NCI-H2081 (cell line): ENCODE measurements at regions not wholly inside any gene's neighbourhood (a gene's known extent, or its start where the extent isn't known, plus 50 kb on each side); places are given as distances from the start of the nearest gene placed in this dataset.

Source experiments
- DNase-seq, 2 experiments: peaks; one replicate each; lab custom pipeline; 2025; lab: John Stamatoyannopoulos, UW

GRCh38 chr2:60321816-60322215 lies 231.6 kb downstream of the BCL11A start:
- no peak for DNase-seq

GRCh38 chr2:60320724-60321123 lies 232.7 kb downstream of the BCL11A start:
- no peak for DNase-seq

GRCh38 chr2:60319031-60319547 lies 234.4 kb downstream of the BCL11A start:
- no peak for DNase-seq

GRCh38 chr2:60318544-60318943 lies 234.9 kb downstream of the BCL11A start:
- no peak for DNase-seq

DNA sequence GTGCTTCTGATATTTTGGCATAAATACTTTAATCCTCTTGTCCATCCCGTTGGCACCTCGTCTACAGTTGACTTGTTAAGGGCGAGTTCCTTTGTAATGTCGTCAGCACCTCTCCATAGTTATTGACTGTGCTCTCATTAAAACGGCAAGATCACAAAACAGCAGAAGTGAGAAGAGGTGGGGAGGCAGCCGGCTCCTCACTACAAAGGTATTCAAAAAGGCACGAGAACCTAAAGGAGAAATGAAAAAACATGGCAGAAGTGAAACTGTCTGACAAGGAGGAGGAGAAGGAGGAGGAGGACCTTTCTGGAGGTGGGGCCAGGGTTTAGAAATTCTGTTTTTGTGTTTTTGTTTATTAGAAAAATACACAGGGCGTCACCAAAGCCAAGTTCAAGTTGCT lies 235.6 kb downstream of the BCL11A start:
- DNase-seq = no peak

DNA sequence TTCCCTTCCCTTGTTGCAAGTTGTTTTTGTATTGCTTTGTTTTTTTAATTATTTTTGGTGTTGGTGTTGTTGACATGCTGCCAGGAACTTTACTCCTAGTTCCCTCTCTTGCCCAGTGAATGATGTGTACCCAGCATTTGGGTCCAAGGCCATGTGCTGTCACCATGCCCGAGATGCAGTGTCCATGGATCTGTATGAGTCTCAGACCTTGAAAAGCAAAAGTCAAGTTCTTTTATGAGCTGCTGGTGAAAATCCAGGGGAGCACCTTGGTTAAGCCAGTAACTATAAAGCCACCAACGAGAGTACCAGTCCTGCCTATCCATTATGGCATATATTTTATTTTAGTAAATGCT lies 236.4 kb downstream of the BCL11A start:
- DNase-seq = no peak

GRCh38 chr2:60316381-60317033 lies 236.9 kb downstream of the BCL11A start:
- DNase-seq = no peak

DNA sequence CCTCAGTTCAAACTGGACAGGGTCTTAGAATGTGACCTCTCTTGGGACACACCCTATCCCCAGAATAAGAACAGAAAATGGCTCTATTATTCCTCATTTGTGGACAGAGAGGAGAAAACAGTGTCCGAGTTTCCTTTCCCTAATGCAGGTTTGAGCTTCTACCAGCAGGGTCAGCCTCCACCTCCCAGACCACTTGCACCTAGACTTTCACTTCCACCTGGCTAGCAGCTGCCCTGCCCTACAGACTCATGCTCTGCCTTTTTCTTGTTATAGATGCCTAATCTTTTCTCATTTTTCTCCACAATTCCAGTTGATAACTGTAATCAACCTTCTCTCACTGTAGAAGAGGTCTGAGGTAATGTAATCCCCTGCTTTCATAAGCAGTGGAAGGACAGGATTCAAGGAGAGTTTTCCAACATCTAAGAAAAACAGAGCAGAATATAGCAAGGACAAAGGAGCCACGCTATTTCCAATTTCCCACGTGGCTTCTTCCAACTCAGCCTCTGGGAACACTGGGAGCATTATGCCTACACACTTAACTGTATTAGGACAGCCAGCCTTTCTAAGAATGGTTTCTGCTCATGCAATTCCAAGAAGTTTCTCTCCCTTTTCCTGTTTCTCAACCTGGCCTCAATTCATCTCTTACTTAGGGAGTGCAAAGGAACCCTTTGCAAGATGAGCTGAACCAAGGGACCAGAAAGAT lies 239.8 kb downstream of the BCL11A start:
- DNase-seq = no peak

GRCh38 chr2:60312618-60313017 lies 240.8 kb downstream of the BCL11A start:
- DNase-seq = no peak

DNA sequence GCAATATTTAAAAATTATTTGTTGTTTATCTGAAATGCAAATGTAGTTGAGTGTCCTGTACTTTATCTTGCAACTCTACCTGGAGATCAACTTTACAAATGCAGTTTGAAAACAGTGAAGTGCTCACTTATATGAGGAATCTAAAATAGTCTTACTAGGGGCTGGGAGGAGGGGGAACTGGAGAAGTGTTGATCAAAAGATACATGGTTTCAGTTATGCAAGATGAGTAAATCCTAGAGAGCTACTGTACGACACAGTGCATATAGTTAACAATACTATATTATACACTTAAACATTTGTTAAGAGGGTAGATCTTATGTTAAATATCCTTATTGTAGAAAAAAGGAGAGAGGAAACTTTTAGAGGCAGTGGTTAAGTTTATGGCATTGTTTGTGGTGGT lies 241.9 kb downstream of the BCL11A start:
- DNase-seq = no peak

DNA sequence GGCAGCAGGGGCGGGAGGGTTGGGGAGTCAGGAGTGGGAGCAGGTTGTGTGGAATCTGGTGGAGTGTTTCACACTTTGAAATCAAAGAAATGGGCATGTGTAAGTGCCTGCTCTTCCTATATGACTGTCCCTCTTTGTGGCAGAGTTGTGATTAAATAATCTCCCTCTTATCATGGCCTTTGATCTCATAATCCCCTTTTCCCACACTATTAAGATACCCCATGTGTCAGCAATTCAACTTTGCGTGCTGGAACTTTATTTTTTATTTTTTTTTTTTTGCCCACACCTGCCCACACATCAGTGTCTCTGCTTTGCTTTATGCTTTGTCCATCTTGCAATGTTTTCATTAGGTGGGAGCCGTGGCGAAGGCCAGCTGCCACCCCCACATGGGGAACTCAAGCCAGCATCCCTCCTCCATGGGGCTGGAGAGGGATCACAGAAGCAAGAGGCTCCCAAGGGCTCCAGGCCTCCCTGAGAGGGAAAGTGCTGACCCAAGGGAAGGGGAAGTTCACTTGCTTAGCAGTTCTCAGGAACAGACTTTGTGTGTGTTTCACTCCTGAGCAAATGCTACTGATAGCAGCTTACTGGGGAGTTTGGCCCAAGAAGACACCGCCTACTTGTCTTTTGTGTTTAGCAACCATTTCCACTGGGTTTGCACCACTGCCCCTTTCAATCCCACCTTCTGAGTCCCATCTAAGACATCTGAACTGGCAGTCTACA lies 243.4 kb downstream of the BCL11A start:
- no peak for DNase-seq

GRCh38 chr2:60309336-60309735 lies 244.1 kb downstream of the BCL11A start:
- DNase-seq = no peak

- DNase-seq = peak in 1 of 2 experiments; percentile 51
Observed at GRCh38 chr2:60306267-60306861, 247.1 kb downstream of the BCL11A start.

DNA sequence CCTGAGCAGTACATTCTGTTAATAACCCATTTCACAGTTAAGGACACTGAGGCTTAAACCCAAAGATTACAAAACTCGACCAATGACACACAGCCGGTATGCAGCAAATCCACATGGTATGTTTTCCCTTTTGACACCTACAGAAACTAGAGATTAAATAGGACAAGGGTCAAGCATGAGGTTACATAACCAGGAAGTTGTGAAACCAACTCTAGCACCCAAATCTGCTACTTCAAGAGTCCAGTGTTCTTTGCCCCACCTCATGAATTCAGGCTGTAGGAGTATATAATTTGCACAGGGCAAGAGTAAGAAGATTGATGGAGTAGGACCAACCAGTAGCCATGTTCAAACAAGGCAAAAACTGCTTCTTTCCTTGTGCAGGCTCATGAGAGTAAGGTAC lies 249.8 kb downstream of the BCL11A start:
- DNase-seq = no peak

DNA sequence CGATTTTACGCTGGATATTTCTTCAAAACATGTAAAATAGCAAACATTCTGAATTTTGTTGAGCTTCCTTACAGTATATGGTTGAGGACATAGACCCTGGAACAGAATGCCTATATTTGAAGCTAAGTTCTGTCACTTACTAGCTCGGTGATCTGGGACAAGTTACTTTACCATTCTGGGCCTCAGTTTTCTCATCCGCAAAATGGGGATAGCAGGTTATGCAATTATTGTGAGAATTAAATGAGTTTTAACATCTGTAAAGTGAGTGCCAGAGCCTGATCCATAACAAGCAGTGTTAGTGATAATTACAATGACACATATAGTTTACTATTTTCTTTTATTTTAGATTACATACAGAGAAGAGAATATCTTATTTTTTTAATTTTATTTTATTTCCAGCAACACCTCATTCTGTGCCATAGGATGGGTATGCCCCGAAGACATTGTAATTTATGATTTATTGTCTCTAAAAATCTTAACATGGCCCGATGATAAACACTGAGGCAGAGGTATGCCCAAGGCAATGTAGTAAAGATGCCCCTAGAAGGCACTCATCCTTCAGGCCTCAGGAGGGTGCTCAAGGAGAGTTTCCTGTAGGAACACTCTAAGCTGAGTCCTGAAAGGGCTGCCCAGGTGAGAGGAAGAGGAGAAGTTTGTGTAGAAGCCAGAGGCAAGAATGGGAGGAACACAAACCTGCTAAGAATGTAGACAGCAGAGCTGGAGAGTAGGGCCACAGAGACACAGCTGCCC lies 250.9 kb downstream of the BCL11A start:
- DNase-seq = no peak

GRCh38 chr2:60301726-60302125 lies 251.7 kb downstream of the BCL11A start:
- no peak for DNase-seq

DNA sequence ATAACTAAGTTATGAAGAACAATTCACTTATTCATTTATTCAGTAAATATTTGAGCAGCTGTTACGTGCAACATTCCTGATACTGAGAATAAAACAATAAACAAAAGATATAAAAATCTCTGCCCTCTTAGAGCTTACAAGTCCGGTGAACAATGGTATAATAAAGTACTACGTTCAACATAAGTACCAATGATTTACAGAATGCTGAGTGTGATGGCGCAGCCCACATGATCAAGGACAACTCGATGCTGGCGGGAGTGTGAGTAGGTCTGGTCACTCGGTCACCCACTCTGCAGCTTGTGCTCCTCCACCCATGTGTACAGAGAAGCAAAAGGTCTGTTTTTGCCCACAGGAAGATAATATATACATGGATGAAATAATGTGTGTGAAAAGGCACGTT lies 254.3 kb downstream of the BCL11A start:
- no peak for DNase-seq

GRCh38 chr2:60298006-60298696 lies 255.3 kb downstream of the BCL11A start:
- DNase-seq = no peak

- no peak for DNase-seq
Observed at GRCh38 chr2:60297296-60298005, 256.0 kb downstream of the BCL11A start.

DNA sequence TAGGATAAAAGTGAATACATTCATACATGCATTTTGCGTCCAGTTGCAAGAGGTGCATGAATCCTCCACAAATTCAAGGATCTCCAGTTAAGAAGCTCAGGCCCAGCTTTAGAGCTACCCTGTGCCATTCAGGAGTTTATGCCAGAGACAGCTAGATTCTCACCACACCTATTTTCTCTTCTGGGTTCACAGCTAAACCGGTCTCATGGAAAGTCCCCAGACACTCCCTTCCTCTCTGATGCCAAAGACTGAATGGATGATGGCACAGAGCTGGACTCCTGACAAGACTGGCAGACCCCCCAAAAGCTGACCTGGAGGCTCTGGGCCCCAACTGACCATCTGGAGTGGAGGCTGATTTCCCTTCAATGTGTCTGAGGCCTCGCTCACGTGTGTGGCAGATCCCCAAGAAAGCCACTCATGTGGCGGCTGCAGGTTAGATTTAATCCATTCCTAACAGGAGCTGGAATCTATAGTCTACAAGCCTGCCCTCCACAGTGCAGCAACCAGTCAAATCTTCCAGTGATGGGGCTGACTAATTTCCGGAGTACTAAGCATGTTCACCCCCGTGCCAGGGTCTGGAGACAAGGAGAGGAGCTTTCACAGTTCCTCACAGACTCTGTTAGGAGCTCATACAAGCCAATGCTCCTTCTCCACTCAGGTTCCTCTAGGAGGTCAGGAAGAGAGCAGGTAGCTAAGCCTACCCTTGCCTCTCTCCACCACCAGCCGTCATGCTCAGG lies 257.1 kb downstream of the BCL11A start:
- no peak for DNase-seq
